RWPE2 (cell line): ENCODE measurements at regions not wholly inside any gene's neighbourhood (a gene's known extent, or its start where the extent isn't known, plus 50 kb on each side); places are given as distances from the start of the nearest gene placed in this dataset.
A peak's percentile ranks its signal among the peaks of the same experiment; 100 is the strongest.

Experiments
- ATAC-seq: fragments of 200-7000 bp; cut with Tn5 transposase; 3 replicates; pipeline ENCODE4 v1.9.1; 2021; ENCODE audit warnings: low read depth
- DNase-seq: peaks from one replicate; pipeline ENCODE4 v3.0.0-alpha.2; 2020; ENCODE audit warnings: low spot score
- H3K27ac ChIP-seq: fragments of 450-650 bp; 2 replicates; pipeline ENCODE4 v1.5.1; 2017; ENCODE audit warnings: mild to moderate bottlenecking; ENCODE audit not compliant: poor library complexity, severe bottlenecking
- H3K27me3 ChIP-seq: fragments of 250-450 bp; sonication (Bioruptor Pico); 2 replicates; pipeline ENCODE4 v1.5.1; 2021; ENCODE audit warnings: mild to moderate bottlenecking, moderate library complexity; ENCODE audit not compliant: insufficient read depth, poor library complexity, severe bottlenecking
- H3K36me3 ChIP-seq: fragments of 250-450 bp; sonication (Bioruptor Pico); 2 replicates; pipeline ENCODE4 v1.5.1; 2020; ENCODE audit warnings: low read depth, mild to moderate bottlenecking, moderate library complexity
- H3K4me1 ChIP-seq: fragments of 250-450 bp; sonication (Bioruptor Pico); 2 replicates; pipeline ENCODE4 v1.5.1; 2021; ENCODE audit warnings: mild to moderate bottlenecking, moderate library complexity; ENCODE audit not compliant: insufficient read depth, poor library complexity, severe bottlenecking
- H3K4me3 ChIP-seq: fragments of 250-450 bp; sonication (Bioruptor Pico); 2 replicates; pipeline ENCODE4 v1.5.1; 2021; ENCODE audit warnings: mild to moderate bottlenecking, moderate library complexity; ENCODE audit not compliant: severe bottlenecking
- H3K9me3 ChIP-seq: fragments of 250-450 bp; sonication (Bioruptor Pico); 2 replicates; pipeline ENCODE4 v1.5.1; 2021; ENCODE audit warnings: mild to moderate bottlenecking, moderate library complexity; ENCODE audit not compliant: severe bottlenecking
- TF ChIP-seq, protein P1 (sequence below): fragments of 450-650 bp; IDR thresholded peaks from one replicate; pipeline ENCODE4 v1.5.1; 2017; ENCODE audit warnings: mild to moderate bottlenecking, moderate library complexity; ENCODE audit not compliant: poor library complexity, severe bottlenecking

- peaks cover 12% of the 10 kb centered on the region for H3K4me1 ChIP-seq
- peak overlapping the region; percentile 22 for H3K27ac ChIP-seq
- DNase-seq (no peak), ATAC-seq (0 out of 3 replicates have a peak, but pooled peaks have one; percentile 14)
- TF ChIP-seq, protein P1, sequence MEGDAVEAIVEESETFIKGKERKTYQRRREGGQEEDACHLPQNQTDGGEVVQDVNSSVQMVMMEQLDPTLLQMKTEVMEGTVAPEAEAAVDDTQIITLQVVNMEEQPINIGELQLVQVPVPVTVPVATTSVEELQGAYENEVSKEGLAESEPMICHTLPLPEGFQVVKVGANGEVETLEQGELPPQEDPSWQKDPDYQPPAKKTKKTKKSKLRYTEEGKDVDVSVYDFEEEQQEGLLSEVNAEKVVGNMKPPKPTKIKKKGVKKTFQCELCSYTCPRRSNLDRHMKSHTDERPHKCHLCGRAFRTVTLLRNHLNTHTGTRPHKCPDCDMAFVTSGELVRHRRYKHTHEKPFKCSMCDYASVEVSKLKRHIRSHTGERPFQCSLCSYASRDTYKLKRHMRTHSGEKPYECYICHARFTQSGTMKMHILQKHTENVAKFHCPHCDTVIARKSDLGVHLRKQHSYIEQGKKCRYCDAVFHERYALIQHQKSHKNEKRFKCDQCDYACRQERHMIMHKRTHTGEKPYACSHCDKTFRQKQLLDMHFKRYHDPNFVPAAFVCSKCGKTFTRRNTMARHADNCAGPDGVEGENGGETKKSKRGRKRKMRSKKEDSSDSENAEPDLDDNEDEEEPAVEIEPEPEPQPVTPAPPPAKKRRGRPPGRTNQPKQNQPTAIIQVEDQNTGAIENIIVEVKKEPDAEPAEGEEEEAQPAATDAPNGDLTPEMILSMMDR = no peak
- H3K9me3 ChIP-seq = no peaks in the 10 kb centered on the region
- no peaks in the 10 kb centered on the region for H3K27me3 ChIP-seq
- H3K4me3 ChIP-seq = no peak overlapping the region
- no peaks in the 10 kb centered on the region for H3K36me3 ChIP-seq
Measured at GRCh38 chr2:207467716-207468347, 61.9 kb upstream of the CREB1 start.

GRCh38 chr2:207468488-207468887 is 61.3 kb upstream of the CREB1 start:
- no peak overlapping the region for H3K27ac ChIP-seq
- no peaks in the 10 kb centered on the region for H3K36me3 ChIP-seq
- DNase-seq = no peak
- H3K9me3 ChIP-seq = no peaks in the 10 kb centered on the region
- peaks cover 18% of the 10 kb centered on the region for H3K4me1 ChIP-seq
- H3K4me3 ChIP-seq = no peak overlapping the region
- no peaks in the 10 kb centered on the region for H3K27me3 ChIP-seq
- TF ChIP-seq, protein P1 = no peak
- ATAC-seq = no peak

DNA sequence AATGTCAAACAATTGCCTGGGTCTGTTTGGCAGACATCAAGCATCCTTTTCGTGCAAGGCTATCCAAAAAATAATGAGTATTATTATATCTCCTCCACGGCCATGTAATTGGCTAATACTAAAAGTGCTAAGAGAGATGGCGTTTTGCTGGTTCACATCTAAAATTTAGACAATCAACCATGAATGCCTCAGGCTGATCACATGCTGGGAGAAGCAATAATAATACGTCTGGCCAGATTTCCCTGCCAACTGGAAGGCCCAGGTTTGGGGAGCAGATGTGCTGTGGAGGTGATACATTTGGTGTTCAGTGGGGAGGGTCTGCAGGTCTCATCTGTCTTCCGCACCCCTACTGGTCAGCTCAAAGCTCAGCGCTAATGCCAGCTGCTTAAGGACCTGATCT is 60.3 kb upstream of the CREB1 start:
- no peak for DNase-seq
- ATAC-seq = no peak
- H3K4me1 ChIP-seq = peaks cover 20% of the 10 kb centered on the region
- no peaks in the 10 kb centered on the region for H3K9me3 ChIP-seq
- no peak overlapping the region for H3K4me3 ChIP-seq
- H3K27ac ChIP-seq = no peak overlapping the region
- TF ChIP-seq, protein P1 = no peak
- H3K27me3 ChIP-seq = no peaks in the 10 kb centered on the region
- no peaks in the 10 kb centered on the region for H3K36me3 ChIP-seq

- no peak for ATAC-seq
- H3K4me1 ChIP-seq = peaks cover 23% of the 10 kb centered on the region
- no peak overlapping the region for H3K27ac ChIP-seq
- H3K9me3 ChIP-seq = no peaks in the 10 kb centered on the region
- no peak for DNase-seq
- no peak overlapping the region for H3K4me3 ChIP-seq
- no peaks in the 10 kb centered on the region for H3K27me3 ChIP-seq
- TF ChIP-seq, protein P1 = no peak
- no peaks in the 10 kb centered on the region for H3K36me3 ChIP-seq
Measured at GRCh38 chr2:207469943-207470729, 59.6 kb upstream of the CREB1 start.

GRCh38 chr2:207471261-207471660 is 58.5 kb upstream of the CREB1 start:
- no peaks in the 10 kb centered on the region for H3K9me3 ChIP-seq
- ATAC-seq (no peak), DNase-seq (no peak)
- H3K27ac ChIP-seq = no peak overlapping the region
- no peaks in the 10 kb centered on the region for H3K27me3 ChIP-seq
- TF ChIP-seq, protein P1 = no peak
- H3K36me3 ChIP-seq = no peaks in the 10 kb centered on the region
- H3K4me3 ChIP-seq = no peak overlapping the region
- peaks cover 27% of the 10 kb centered on the region for H3K4me1 ChIP-seq
